GM12891 (cell line): ENCODE measurements at regions not wholly inside any gene's neighbourhood (a gene's known extent, or its start where the extent isn't known, plus 50 kb on each side); places are given as distances from the start of the nearest gene placed in this dataset.

Experiments
- PAX5 ChIP-seq: IDR thresholded peaks from 2 replicates; pipeline ENCODE4 v1.6.1; 2011; ENCODE audit warnings: low read length, moderate library complexity, mild to moderate bottlenecking; ENCODE audit not compliant: insufficient read depth, severe bottlenecking
- POLR2A ChIP-seq: IDR thresholded peaks from 2 replicates; pipeline ENCODE4 v1.6.1; 2011; ENCODE audit warnings: low read depth, low read length, control low read depth
- POLR2AphosphoS5 ChIP-seq: IDR thresholded peaks from 2 replicates; pipeline ENCODE4 v1.6.1; 2011; ENCODE audit warnings: low read depth, low read length, control low read depth
- SPI1 ChIP-seq: IDR thresholded peaks from 2 replicates; pipeline ENCODE4 v1.6.1; 2011; ENCODE audit warnings: low read depth, low read length, control low read depth
- TAF1 ChIP-seq: IDR thresholded peaks from 2 replicates; pipeline ENCODE4 v1.6.1; 2011; ENCODE audit warnings: low read depth, low read length, control low read depth

GRCh38 chr2:147648471-147648870 is 196.4 kb upstream of the ACVR2A start:
- TF ChIP-seq POLR2AphosphoS5 (no peak), POLR2A (no peak), TAF1 (no peak), PAX5 (no peak), SPI1 (no peak)
